Neural progenitor cell (in vitro differentiated cells): ENCODE measurements at regions not wholly inside any gene's neighbourhood (a gene's known extent, or its start where the extent isn't known, plus 50 kb on each side); places are given as distances from the start of the nearest gene placed in this dataset.
"Not testable (repeated sequence)": the region's sequence is repeated elsewhere in the genome, so short reads cannot be mapped to it uniquely, and the experiment has no call there.

ENCODE experiments used
- DNase-seq: peaks from one replicate; pipeline ENCODE4 v3.0.0-alpha.2; 2016; ENCODE audit warnings: low spot score
- H2AFZ ChIP-seq: fragments of 200-600 bp; sonication (generic); replicated peaks from 2 replicates; pipeline ENCODE4 v1.6.1; 2016; ENCODE audit warnings: antibody characterized with exemption
- H3F3A ChIP-seq: fragments of 200-600 bp; sonication (generic); 2 replicates; pipeline ENCODE4 v1.6.1; 2016; ENCODE audit warnings: antibody characterized with exemption, low read depth
- H3K27ac ChIP-seq: fragments of 200-600 bp; sonication (generic); 2 replicates; pipeline ENCODE4 v1.5.1; 2016; ENCODE audit warnings: mild to moderate bottlenecking
- H3K27me3 ChIP-seq: fragments of 200-600 bp; sonication (generic); 2 replicates; pipeline ENCODE4 v1.6.1; 2016; ENCODE audit warnings: mild to moderate bottlenecking, moderate library complexity
- H3K36me3 ChIP-seq: fragments of 200-600 bp; sonication (generic); 2 replicates; pipeline ENCODE4 v1.5.1; 2016
- H3K4me1 ChIP-seq: fragments of 200-600 bp; sonication (generic); 2 replicates; pipeline ENCODE4 v1.6.1; 2016; ENCODE audit warnings: mixed run types
- H3K4me2 ChIP-seq: fragments of 200-600 bp; sonication (generic); 2 replicates; pipeline ENCODE4 v1.6.1; 2016
- H3K4me3 ChIP-seq: fragments of 200-600 bp; sonication (generic); 2 replicates; pipeline ENCODE4 v1.5.1; 2016
- H3K79me2 ChIP-seq: fragments of 200-600 bp; sonication (generic); 2 replicates; pipeline ENCODE4 v1.6.1; 2016; ENCODE audit warnings: low read depth
- H3K9ac ChIP-seq: fragments of 200-600 bp; sonication (generic); 2 replicates; pipeline ENCODE4 v1.6.1; 2016
- H3K9me3 ChIP-seq: fragments of 200-600 bp; sonication (generic); 2 replicates; pipeline ENCODE4 v1.5.1; 2016; ENCODE audit warnings: low read depth
- H4K20me1 ChIP-seq: fragments of 200-600 bp; sonication (generic); 2 replicates; pipeline ENCODE4 v1.6.1; 2016; ENCODE audit warnings: low read depth
- H3K27ac Mint-ChIP-seq: 3 replicates; pipeline ENCODE4 v1.8.0; 2021; ENCODE audit warnings: mixed read lengths
- H3K27me3 Mint-ChIP-seq: 2 replicates; pipeline ENCODE4 v1.8.0; 2022; ENCODE audit warnings: low read depth, mild to moderate bottlenecking, inconsistent platforms, moderate library complexity, mixed read lengths; ENCODE audit not compliant: insufficient read depth
- H3K36me3 Mint-ChIP-seq: 3 replicates; pipeline ENCODE4 v1.8.0; 2021; ENCODE audit warnings: mixed read lengths
- H3K4me1 Mint-ChIP-seq: 3 replicates; pipeline ENCODE4 v1.8.0; 2021; ENCODE audit warnings: mixed read lengths
- H3K4me3 Mint-ChIP-seq: 3 replicates; pipeline ENCODE4 v1.8.0; 2021; ENCODE audit warnings: mild to moderate bottlenecking, moderate library complexity, mixed read lengths
- H3K9me3 Mint-ChIP-seq: 3 replicates; pipeline ENCODE4 v1.8.0; 2020; ENCODE audit warnings: mixed read lengths
- CTCF ChIP-seq: fragments of 200-600 bp; sonication (generic); IDR thresholded peaks from 2 replicates; pipeline ENCODE4 v1.5.1; 2017; ENCODE audit warnings: antibody characterized with exemption, mild to moderate bottlenecking
- EZH2 ChIP-seq: fragments of 200-600 bp; sonication (generic); IDR thresholded peaks from 2 replicates; pipeline ENCODE4 v1.6.1; 2017; ENCODE audit warnings: antibody characterized with exemption, mild to moderate bottlenecking, moderate library complexity
- EZH2phosphoT487 ChIP-seq: fragments of 200-600 bp; sonication (generic); IDR thresholded peaks from 2 replicates; pipeline ENCODE4 v1.6.1; 2017; ENCODE audit warnings: antibody characterized with exemption

GRCh38 chr16:59535298-59535697, 801.2 kb upstream of the GOT2 start:
- TF ChIP-seq EZH2: no peak
- TF ChIP-seq EZH2phosphoT487: no peak
- no peak for TF ChIP-seq CTCF
- H3K27me3 Mint-ChIP-seq: no peaks in the 10 kb centered on the region
- H3K9ac ChIP-seq: no peak overlapping the region
- H3K27me3 ChIP-seq: no peaks in the 10 kb centered on the region
- H3K9me3 Mint-ChIP-seq: peaks cover 7% of the 10 kb centered on the region
- no peak for DNase-seq
- H2AFZ ChIP-seq: no peak overlapping the region
- H3K4me2 ChIP-seq: no peak overlapping the region
- no peak overlapping the region for H3K27ac ChIP-seq
- no peaks in the 10 kb centered on the region for H3K9me3 ChIP-seq
- no peaks in the 10 kb centered on the region for H4K20me1 ChIP-seq
- no peaks in the 10 kb centered on the region for H3F3A ChIP-seq
- no peaks in the 10 kb centered on the region for H3K36me3 ChIP-seq
- H3K27ac Mint-ChIP-seq: no peak overlapping the region
- no peak overlapping the region for H3K4me3 ChIP-seq
- H3K4me3 Mint-ChIP-seq: no peak overlapping the region
- no peaks in the 10 kb centered on the region for H3K36me3 Mint-ChIP-seq
- no peaks in the 10 kb centered on the region for H3K79me2 ChIP-seq
- no peaks in the 10 kb centered on the region for H3K4me1 ChIP-seq
- no peaks in the 10 kb centered on the region for H3K4me1 Mint-ChIP-seq

- Histone ChIP-seq H3K4me3 (no peak overlapping the region), H3K9ac (no peak overlapping the region), H2AFZ (peak overlapping the region; percentile 32), H3K4me2 (no peak overlapping the region), H3K27ac (no peak overlapping the region), H3K9me3 (no peaks in the 10 kb centered on the region), H3F3A (no peaks in the 10 kb centered on the region), H4K20me1 (no peaks in the 10 kb centered on the region), H3K79me2 (no peaks in the 10 kb centered on the region), H3K27me3 (no peaks in the 10 kb centered on the region), H3K36me3 (no peaks in the 10 kb centered on the region), H3K4me1 (no peaks in the 10 kb centered on the region)
- Mint-ChIP-seq H3K9me3 (no peaks in the 10 kb centered on the region), H3K27me3 (no peaks in the 10 kb centered on the region), H3K4me3 (no peak overlapping the region), H3K36me3 (no peaks in the 10 kb centered on the region), H3K27ac (no peak overlapping the region), H3K4me1 (peaks cover 3% of the 10 kb centered on the region)
- no peak for DNase-seq
- TF ChIP-seq EZH2 (no peak), CTCF (no peak), EZH2phosphoT487 (no peak)
Observed at GRCh38 chr16:59527206-59527997, 793.3 kb upstream of the GOT2 start.

- no peaks in the 10 kb centered on the region for H3F3A ChIP-seq
- peaks cover under 1% of the 10 kb centered on the region for H3K9me3 Mint-ChIP-seq
- no peak overlapping the region for H3K27ac Mint-ChIP-seq
- H3K79me2 ChIP-seq: no peaks in the 10 kb centered on the region
- H3K27me3 Mint-ChIP-seq: peaks cover 3% of the 10 kb centered on the region
- no peak overlapping the region for H3K9ac ChIP-seq
- no peak overlapping the region for H3K4me2 ChIP-seq
- H3K4me1 ChIP-seq: no peaks in the 10 kb centered on the region
- DNase-seq: no peak
- no peak overlapping the region for H3K4me3 ChIP-seq
- H3K27ac ChIP-seq: no peak overlapping the region
- H3K4me1 Mint-ChIP-seq: peaks cover 3% of the 10 kb centered on the region
- H4K20me1 ChIP-seq: no peaks in the 10 kb centered on the region
- no peaks in the 10 kb centered on the region for H3K27me3 ChIP-seq
- no peak for TF ChIP-seq EZH2phosphoT487
- TF ChIP-seq EZH2: no peak
- no peak for TF ChIP-seq CTCF
- H3K9me3 ChIP-seq: no peaks in the 10 kb centered on the region
- H3K36me3 Mint-ChIP-seq: no peaks in the 10 kb centered on the region
- H3K4me3 Mint-ChIP-seq: no peak overlapping the region
- H2AFZ ChIP-seq: no peak overlapping the region
- no peaks in the 10 kb centered on the region for H3K36me3 ChIP-seq
Observed at GRCh38 chr16:59522826-59523225, 788.7 kb upstream of the GOT2 start.

- not testable (repeated sequence) for H3K4me2 ChIP-seq, H3K36me3 Mint-ChIP-seq, H3K4me1 ChIP-seq, H3K79me2 ChIP-seq, H3K9me3 ChIP-seq, H3K27me3 ChIP-seq, H3K4me3 Mint-ChIP-seq, H2AFZ ChIP-seq, H4K20me1 ChIP-seq, H3K36me3 ChIP-seq, H3K4me3 ChIP-seq, DNase-seq, H3K27ac Mint-ChIP-seq, H3K27me3 Mint-ChIP-seq, H3F3A ChIP-seq, H3K27ac ChIP-seq, H3K9ac ChIP-seq, H3K4me1 Mint-ChIP-seq
- peaks cover 13% of the 10 kb centered on the region for H3K9me3 Mint-ChIP-seq
Observed at GRCh38 chr16:59518721-59519120, 784.6 kb upstream of the GOT2 start.
